Activated naive CD8-positive, alpha-beta T cell (primary cell): ENCODE measurements at regions not wholly inside any gene's neighbourhood (a gene's known extent, or its start where the extent isn't known, plus 50 kb on each side); places are given as distances from the start of the nearest gene placed in this dataset.
"Not testable (repeated sequence)": the region's sequence is repeated elsewhere in the genome, so short reads cannot be mapped to it uniquely, and the experiment has no call there.

Experiments
- H3K27ac Mint-ChIP-seq: one replicate; pipeline ENCODE4 v1.8.0; 2021; ENCODE audit warnings: mixed read lengths
- H3K27me3 Mint-ChIP-seq: one replicate; pipeline ENCODE4 v1.8.0; 2021; ENCODE audit warnings: mixed read lengths
- H3K36me3 Mint-ChIP-seq: one replicate; pipeline ENCODE4 v1.8.0; 2021; ENCODE audit warnings: mixed read lengths
- H3K4me1 Mint-ChIP-seq: one replicate; pipeline ENCODE4 v1.8.0; 2021; ENCODE audit warnings: low read depth, mixed read lengths
- H3K4me3 Mint-ChIP-seq: one replicate; pipeline ENCODE4 v1.8.0; 2021; ENCODE audit warnings: mild to moderate bottlenecking, mixed read lengths
- H3K9me3 Mint-ChIP-seq: one replicate; pipeline ENCODE4 v1.8.0; 2021; ENCODE audit warnings: low read depth, mixed read lengths

- H3K9me3 Mint-ChIP-seq, result no peaks in the 10 kb centered on the region
- H3K27ac Mint-ChIP-seq, result no peak overlapping the region
- no peaks in the 10 kb centered on the region for H3K36me3 Mint-ChIP-seq
- no peak overlapping the region for H3K4me3 Mint-ChIP-seq
- H3K4me1 Mint-ChIP-seq, result no peaks in the 10 kb centered on the region
- H3K27me3 Mint-ChIP-seq, result peaks cover 1% of the 10 kb centered on the region
Observed at GRCh38 chr1:166721145-166721544, 118.1 kb upstream of the POGK start.

- Mint-ChIP-seq H3K9me3 (peaks cover 5% of the 10 kb centered on the region), H3K4me3 (no peak overlapping the region), H3K27ac (no peak overlapping the region), H3K36me3 (peaks cover 8% of the 10 kb centered on the region), H3K27me3 (peaks cover 8% of the 10 kb centered on the region), H3K4me1 (no peaks in the 10 kb centered on the region)
Observed at GRCh38 chr1:166730299-166730888, 108.9 kb upstream of the POGK start.

GRCh38 chr1:166738140-166738539, 101.1 kb upstream of the POGK start:
- Mint-ChIP-seq H3K4me1 (no peaks in the 10 kb centered on the region), H3K27ac (no peak overlapping the region), H3K27me3 (peaks cover 8% of the 10 kb centered on the region), H3K9me3 (no peaks in the 10 kb centered on the region), H3K4me3 (no peak overlapping the region), H3K36me3 (no peaks in the 10 kb centered on the region)

GRCh38 chr1:166738873-166739272, 100.4 kb upstream of the POGK start:
- H3K9me3 Mint-ChIP-seq, result no peaks in the 10 kb centered on the region
- H3K27me3 Mint-ChIP-seq, result peaks cover 8% of the 10 kb centered on the region
- H3K4me3 Mint-ChIP-seq, result no peak overlapping the region
- no peak overlapping the region for H3K27ac Mint-ChIP-seq
- H3K36me3 Mint-ChIP-seq, result no peaks in the 10 kb centered on the region
- H3K4me1 Mint-ChIP-seq, result no peaks in the 10 kb centered on the region

- Mint-ChIP-seq H3K36me3 (no peaks in the 10 kb centered on the region), H3K9me3 (peaks cover 7% of the 10 kb centered on the region), H3K27me3 (peaks cover 8% of the 10 kb centered on the region), H3K4me3 (no peak overlapping the region), H3K4me1 (no peaks in the 10 kb centered on the region), H3K27ac (no peak overlapping the region)
Observed at GRCh38 chr1:166740668-166741276, 98.5 kb upstream of the POGK start.

- Mint-ChIP-seq H3K36me3 (no peaks in the 10 kb centered on the region), H3K4me1 (no peaks in the 10 kb centered on the region), H3K27me3 (peaks cover 5% of the 10 kb centered on the region), H3K4me3 (no peak overlapping the region), H3K27ac (no peak overlapping the region), H3K9me3 (no peaks in the 10 kb centered on the region)
Observed at GRCh38 chr1:166763318-166763717, 76.0 kb upstream of the POGK start.

GRCh38 chr1:166766942-166767341, 72.3 kb upstream of the POGK start:
- H3K27ac Mint-ChIP-seq, result no peak overlapping the region
- H3K27me3 Mint-ChIP-seq, result peaks cover 8% of the 10 kb centered on the region
- peaks cover 10% of the 10 kb centered on the region for H3K9me3 Mint-ChIP-seq
- no peaks in the 10 kb centered on the region for H3K4me1 Mint-ChIP-seq
- H3K36me3 Mint-ChIP-seq, result peaks cover 3% of the 10 kb centered on the region
- no peak overlapping the region for H3K4me3 Mint-ChIP-seq

- not testable (repeated sequence) for H3K4me1 Mint-ChIP-seq, H3K4me3 Mint-ChIP-seq, H3K27ac Mint-ChIP-seq, H3K9me3 Mint-ChIP-seq, H3K36me3 Mint-ChIP-seq
- H3K27me3 Mint-ChIP-seq, result peaks cover 16% of the 10 kb centered on the region
Observed at GRCh38 chr1:166784646-166785045, 54.6 kb upstream of the POGK start.

GRCh38 chr1:166785987-166786386, 53.3 kb upstream of the POGK start:
- Mint-ChIP-seq H3K4me3 (no peak overlapping the region), H3K27ac (no peak overlapping the region), H3K27me3 (peaks cover 20% of the 10 kb centered on the region), H3K4me1 (no peaks in the 10 kb centered on the region), H3K36me3 (no peaks in the 10 kb centered on the region), H3K9me3 (no peaks in the 10 kb centered on the region)

- Mint-ChIP-seq H3K36me3 (no peaks in the 10 kb centered on the region), H3K4me3 (no peak overlapping the region), H3K4me1 (no peaks in the 10 kb centered on the region), H3K9me3 (no peaks in the 10 kb centered on the region), H3K27ac (no peak overlapping the region), H3K27me3 (peaks cover 23% of the 10 kb centered on the region)
Observed at GRCh38 chr1:166789286-166789685, 50.0 kb upstream of the POGK start.
